Activated CD8-positive, alpha-beta T cell treated with anti-CD3 and anti-CD28 coated beads for 36 hours (primary cell): ENCODE measurements at regions not wholly inside any gene's neighbourhood (a gene's known extent, or its start where the extent isn't known, plus 50 kb on each side); places are given as distances from the start of the nearest gene placed in this dataset.
A peak's percentile ranks its signal among the peaks of the same experiment; 100 is the strongest.

Experiments used
- ATAC-seq: fragments of 200-7000 bp; cut with Tn5 transposase; one replicate; pipeline ENCODE4 v1.10.0; 2021; ENCODE audit warnings: mild to moderate bottlenecking, moderate library complexity
- CTCF ChIA-PET: fragments of 350-600 bp; sonication (Branson Sonifier 250); formaldehyde crosslinking; loops from one replicate; lab custom pipeline; 2021; ENCODE audit warnings: antibody characterized with exemption; lab: Charles Lee
- POLR2A ChIA-PET: fragments of 350-600 bp; sonication (Branson Sonifier 250); formaldehyde crosslinking; loops from one replicate; lab custom pipeline; 2021; ENCODE audit warnings: antibody characterized with exemption; lab: Charles Lee
- DNase-seq: peaks from one replicate; pipeline ENCODE4 v3.0.0-alpha.2; 2020
- H3K27ac Mint-ChIP-seq: one replicate; pipeline ENCODE4 v1.8.0; 2021; ENCODE audit warnings: mild to moderate bottlenecking, mixed read lengths
- H3K27me3 Mint-ChIP-seq: one replicate; pipeline ENCODE4 v1.8.0; 2021; ENCODE audit warnings: mixed read lengths
- H3K36me3 Mint-ChIP-seq: one replicate; pipeline ENCODE4 v1.8.0; 2021; ENCODE audit warnings: low read depth, mixed read lengths
- H3K4me1 Mint-ChIP-seq: one replicate; pipeline ENCODE4 v1.8.0; 2021; ENCODE audit warnings: low read depth, mixed read lengths
- H3K4me3 Mint-ChIP-seq: one replicate; pipeline ENCODE4 v1.8.0; 2021; ENCODE audit warnings: mild to moderate bottlenecking, moderate library complexity, mixed read lengths
- H3K9me3 Mint-ChIP-seq: one replicate; pipeline ENCODE4 v1.8.0; 2021; ENCODE audit warnings: mixed read lengths
- CTCF ChIP-seq: fragments of 200-600 bp; IDR thresholded peaks from one replicate; pipeline ENCODE4 v1.8.0; 2022; ENCODE audit warnings: antibody characterized with exemption, mild to moderate bottlenecking
- intact Hi-C: fragments of 100-400 bp; cut with micrococcal nuclease; formaldehyde crosslinking; loops from one replicate; pipeline ENCODE4 v1.10.0; 2022

DNA sequence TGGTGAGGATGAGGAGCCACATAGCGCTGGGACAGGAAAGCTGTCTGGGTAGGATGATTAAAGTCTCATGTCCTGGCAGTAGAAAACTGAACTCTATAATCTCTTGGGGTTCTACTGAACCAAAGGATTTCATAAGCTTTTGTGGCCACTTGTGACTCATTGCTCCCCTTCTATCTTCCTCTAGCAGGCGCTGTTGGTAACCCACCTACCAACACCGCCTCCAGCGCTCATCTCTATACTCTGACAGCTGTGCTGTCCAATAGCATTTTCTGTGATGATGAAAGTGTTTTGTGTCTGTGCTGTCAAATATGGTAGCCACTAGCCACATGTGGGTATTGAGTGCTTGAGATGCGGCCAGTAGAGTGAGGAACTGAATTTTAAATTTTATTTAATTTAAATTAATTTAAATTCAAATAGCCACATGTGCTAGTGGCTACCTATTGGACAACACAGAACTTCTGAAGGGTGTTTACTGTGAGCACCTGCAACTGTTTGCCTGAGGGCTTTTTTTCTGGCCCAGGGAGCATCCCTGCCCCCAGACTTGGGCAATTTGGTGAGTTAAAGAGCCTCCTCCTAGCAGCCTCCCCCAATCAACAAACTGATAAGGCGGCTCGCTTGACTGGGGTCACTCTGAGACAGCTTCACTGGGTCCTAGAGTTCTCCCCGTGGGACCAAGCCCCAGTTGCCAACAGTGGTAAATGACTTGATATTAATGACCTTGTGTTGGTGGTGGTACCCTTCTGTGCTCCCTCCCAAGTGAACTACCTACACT is 169.2 kb upstream of the ATP6AP2 start:
- intact Hi-C loops, result no loop called here
- Mint-ChIP-seq H3K27ac (no peak overlapping the region), H3K4me3 (no peak overlapping the region), H3K36me3 (no peaks in the 10 kb centered on the region), H3K4me1 (no peaks in the 10 kb centered on the region), H3K9me3 (peaks cover 13% of the 10 kb centered on the region), H3K27me3 (no peaks in the 10 kb centered on the region)
- ChIA-PET POLR2A (no interaction called here), CTCF (no interaction called here)
- ATAC-seq (peak; percentile 30), DNase-seq (peak; percentile 23)
- no peak for TF ChIP-seq CTCF

DNA sequence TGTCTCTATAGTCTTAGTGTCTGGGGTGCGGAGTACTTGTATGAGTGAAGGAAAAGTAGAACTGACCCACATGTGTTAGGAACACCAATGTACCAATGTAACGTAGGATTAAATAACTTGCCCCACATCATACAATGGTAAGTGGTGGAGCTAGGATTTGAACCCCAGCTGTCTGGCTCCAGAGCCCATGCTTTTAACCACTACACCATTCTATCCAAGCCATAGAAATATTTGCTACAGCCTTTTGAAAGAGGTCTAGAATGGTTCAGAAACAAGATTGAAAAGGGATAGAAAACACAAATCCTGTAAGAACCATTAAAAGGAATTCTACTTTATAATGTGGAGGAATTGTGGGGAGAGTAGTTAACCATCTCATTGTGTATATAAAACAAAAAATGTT is 169.9 kb upstream of the ATP6AP2 start:
- H3K27ac Mint-ChIP-seq, result no peak overlapping the region
- CTCF ChIA-PET, result no interaction called here
- no peak for DNase-seq
- intact Hi-C loops, result no loop called here
- TF ChIP-seq CTCF, result no peak
- no peak for ATAC-seq
- no peaks in the 10 kb centered on the region for H3K4me1 Mint-ChIP-seq
- POLR2A ChIA-PET, result no interaction called here
- no peaks in the 10 kb centered on the region for H3K36me3 Mint-ChIP-seq
- H3K4me3 Mint-ChIP-seq, result no peak overlapping the region
- H3K27me3 Mint-ChIP-seq, result no peaks in the 10 kb centered on the region
- H3K9me3 Mint-ChIP-seq, result peaks cover 13% of the 10 kb centered on the region

- no peak for TF ChIP-seq CTCF
- POLR2A ChIA-PET, result no interaction called here
- CTCF ChIA-PET, result no interaction called here
- H3K27ac Mint-ChIP-seq, result no peak overlapping the region
- intact Hi-C loops, result no loop called here
- DNase-seq, result no peak
- no peaks in the 10 kb centered on the region for H3K27me3 Mint-ChIP-seq
- no peak overlapping the region for H3K4me3 Mint-ChIP-seq
- ATAC-seq, result no peak
- H3K36me3 Mint-ChIP-seq, result no peaks in the 10 kb centered on the region
- H3K4me1 Mint-ChIP-seq, result no peaks in the 10 kb centered on the region
- H3K9me3 Mint-ChIP-seq, result peaks cover 13% of the 10 kb centered on the region
Measured at GRCh38 chrX:40406330-40406859, 174.4 kb upstream of the ATP6AP2 start.

DNA sequence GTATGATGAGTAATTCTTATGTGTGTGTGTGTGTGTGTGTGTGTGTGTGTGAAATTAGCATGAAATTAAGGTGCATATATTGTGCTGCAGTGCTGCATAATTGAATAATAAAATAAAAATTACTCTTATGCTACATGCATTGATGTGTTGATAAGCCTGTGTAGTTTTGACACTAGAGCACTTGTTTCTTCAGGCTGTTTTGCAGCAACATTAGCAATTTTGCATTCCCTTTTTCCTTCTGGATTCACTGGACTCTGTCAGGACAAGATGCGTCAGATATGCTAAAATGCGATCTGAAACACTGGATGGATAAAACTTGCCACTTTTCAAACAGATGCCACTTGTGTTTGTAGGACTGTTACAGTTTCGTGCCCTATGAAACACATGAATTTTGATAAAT is 175.4 kb upstream of the ATP6AP2 start:
- peaks cover 13% of the 10 kb centered on the region for H3K9me3 Mint-ChIP-seq
- DNase-seq (no peak), ATAC-seq (no peak)
- intact Hi-C loops, result no loop called here
- CTCF ChIA-PET, result no interaction called here
- H3K4me3 Mint-ChIP-seq, result no peak overlapping the region
- H3K27ac Mint-ChIP-seq, result no peak overlapping the region
- no peak for TF ChIP-seq CTCF
- POLR2A ChIA-PET, result no interaction called here
- H3K4me1 Mint-ChIP-seq, result no peaks in the 10 kb centered on the region
- H3K36me3 Mint-ChIP-seq, result no peaks in the 10 kb centered on the region
- H3K27me3 Mint-ChIP-seq, result no peaks in the 10 kb centered on the region

- Mint-ChIP-seq H3K4me1 (no peaks in the 10 kb centered on the region), H3K27ac (no peak overlapping the region), H3K27me3 (no peaks in the 10 kb centered on the region), H3K9me3 (peaks cover 6% of the 10 kb centered on the region), H3K4me3 (no peak overlapping the region), H3K36me3 (no peaks in the 10 kb centered on the region)
- no peak for TF ChIP-seq CTCF
- ChIA-PET CTCF (no interaction called here), POLR2A (no interaction called here)
- DNase-seq, result no peak
- intact Hi-C loops, result no loop called here
- ATAC-seq, result no peak
Measured at GRCh38 chrX:40403757-40404156, 177.0 kb upstream of the ATP6AP2 start.
